Mucosa of stomach (tissue), 1 donor: ENCODE measurements at regions not wholly inside any gene's neighbourhood (a gene's known extent, or its start where the extent isn't known, plus 50 kb on each side); places are given as distances from the start of the nearest gene placed in this dataset.

Experiments used
- H3K27me3 ChIP-seq: one replicate; pipeline ENCODE4 v1.7.0; 2013; ENCODE audit warnings: mild to moderate bottlenecking, low read length; ENCODE audit not compliant: control insufficient read depth, insufficient read depth
- H3K36me3 ChIP-seq: one replicate; pipeline ENCODE4 v1.7.0; 2013; ENCODE audit warnings: low read length; ENCODE audit not compliant: control insufficient read depth, insufficient read depth
- H3K4me1 ChIP-seq: one replicate; pipeline ENCODE4 v1.7.0; 2013; ENCODE audit warnings: mild to moderate bottlenecking, low read length; ENCODE audit not compliant: control insufficient read depth, insufficient read depth
- H3K4me3 ChIP-seq: one replicate; pipeline ENCODE4 v1.7.0; 2013; ENCODE audit warnings: low read length
- H3K9ac ChIP-seq: one replicate; pipeline ENCODE4 v1.7.0; 2013; ENCODE audit warnings: mild to moderate bottlenecking, low read length, moderate library complexity
- H3K9me3 ChIP-seq: one replicate; pipeline ENCODE4 v1.7.0; 2013; ENCODE audit warnings: mild to moderate bottlenecking, low read length, moderate library complexity; ENCODE audit not compliant: control insufficient read depth
- donor health status: Pancreatic carcinoma.

DNA sequence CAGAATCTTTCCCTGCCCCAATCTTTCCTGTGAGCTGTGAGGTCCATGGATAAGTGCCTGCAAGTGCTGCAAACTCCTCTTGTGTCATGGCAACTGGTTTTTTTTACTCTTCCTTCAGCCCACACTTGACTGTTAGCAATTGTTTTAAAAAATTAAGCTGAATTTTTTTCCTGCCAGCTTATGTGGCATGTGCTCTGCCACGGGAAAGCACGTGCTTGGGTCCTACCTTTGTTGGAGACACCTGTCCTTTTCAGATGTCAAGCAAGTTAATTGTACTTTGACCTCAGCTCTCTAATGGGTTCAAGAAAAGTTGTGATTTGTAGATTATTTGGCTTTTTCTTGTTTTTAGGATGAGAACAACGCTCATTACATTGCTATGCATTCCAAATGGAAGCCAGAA is 398.5 kb downstream of the NUF2 start:
- no peak overlapping the region for H3K9ac ChIP-seq
- H3K36me3 ChIP-seq, result no peaks in the 10 kb centered on the region
- no peaks in the 10 kb centered on the region for H3K9me3 ChIP-seq
- no peaks in the 10 kb centered on the region for H3K4me1 ChIP-seq
- H3K27me3 ChIP-seq, result no peaks in the 10 kb centered on the region
- H3K4me3 ChIP-seq, result no peak overlapping the region

GRCh38 chr1:163725551-163725950 is 403.8 kb downstream of the NUF2 start:
- H3K27me3 ChIP-seq, result no peaks in the 10 kb centered on the region

DNA sequence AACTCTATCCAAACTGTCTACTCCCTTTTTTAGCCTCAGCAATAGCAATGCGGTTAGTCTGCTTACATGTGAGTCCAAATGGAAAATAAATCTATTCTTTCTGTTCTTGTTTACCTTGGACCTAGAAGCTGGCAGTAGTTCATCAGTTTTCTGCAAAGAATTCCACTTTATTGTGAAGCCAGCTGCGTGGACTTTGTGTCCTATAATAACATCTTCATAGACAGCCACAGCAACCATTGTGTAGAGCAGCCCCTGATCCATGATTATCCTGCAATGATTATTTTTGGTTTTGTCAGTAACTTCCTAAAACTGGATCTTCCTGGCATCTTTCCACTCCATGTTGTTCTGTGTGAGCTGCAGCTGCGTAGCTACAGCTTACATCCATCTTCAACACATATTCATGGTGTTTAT is 408.7 kb downstream of the NUF2 start:
- no peaks in the 10 kb centered on the region for H3K9me3 ChIP-seq
- H3K4me3 ChIP-seq, result no peak overlapping the region
- H3K9ac ChIP-seq, result no peak overlapping the region
- H3K4me1 ChIP-seq, result no peaks in the 10 kb centered on the region
- H3K27me3 ChIP-seq, result no peaks in the 10 kb centered on the region
- H3K36me3 ChIP-seq, result no peaks in the 10 kb centered on the region

More at GRCh38 chr1:163725551-163725950, 403.8 kb downstream of the NUF2 start:
- no peak overlapping the region for H3K9ac ChIP-seq
- no peaks in the 10 kb centered on the region for H3K9me3 ChIP-seq
- H3K4me3 ChIP-seq, result no peak overlapping the region
- H3K4me1 ChIP-seq, result no peaks in the 10 kb centered on the region
- no peaks in the 10 kb centered on the region for H3K36me3 ChIP-seq

GRCh38 chr1:163737261-163737660 is 415.5 kb downstream of the NUF2 start:
- H3K4me1 ChIP-seq, result no peaks in the 10 kb centered on the region
- no peak overlapping the region for H3K4me3 ChIP-seq
- no peaks in the 10 kb centered on the region for H3K36me3 ChIP-seq
- no peak overlapping the region for H3K9ac ChIP-seq
- H3K27me3 ChIP-seq, result no peaks in the 10 kb centered on the region
- no peaks in the 10 kb centered on the region for H3K9me3 ChIP-seq

DNA sequence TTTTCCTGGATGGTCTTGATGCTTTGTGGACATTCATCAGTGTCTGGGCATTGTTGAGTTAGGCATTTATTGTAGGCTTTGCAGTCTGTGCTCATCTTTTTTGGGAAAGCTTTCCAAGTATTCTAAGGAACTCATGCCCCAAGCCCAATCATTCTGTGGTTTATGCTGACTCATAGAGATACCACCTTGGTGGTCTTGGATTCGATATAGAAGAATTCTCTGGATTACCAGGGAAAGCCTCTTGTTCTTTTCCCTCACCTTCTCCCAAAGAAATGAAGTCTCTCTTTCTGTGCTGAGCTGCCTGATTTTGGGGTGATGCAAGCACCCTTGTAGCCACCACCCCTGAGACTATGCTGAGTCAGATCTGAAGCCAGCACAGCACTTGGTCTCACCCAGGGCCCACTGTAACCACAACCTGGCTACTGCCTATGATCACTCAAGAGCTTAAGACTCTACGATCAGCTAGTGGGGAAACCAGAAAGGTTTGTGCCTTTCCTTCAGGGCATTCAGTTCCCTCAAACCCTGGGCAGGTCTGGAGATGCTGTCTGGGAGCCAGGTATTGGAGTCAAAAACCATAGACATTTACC is 422.6 kb downstream of the NUF2 start:
- no peaks in the 10 kb centered on the region for H3K9me3 ChIP-seq
- H3K27me3 ChIP-seq, result no peaks in the 10 kb centered on the region
- H3K4me3 ChIP-seq, result no peak overlapping the region
- H3K4me1 ChIP-seq, result no peaks in the 10 kb centered on the region
- H3K36me3 ChIP-seq, result no peaks in the 10 kb centered on the region
- no peak overlapping the region for H3K9ac ChIP-seq

DNA sequence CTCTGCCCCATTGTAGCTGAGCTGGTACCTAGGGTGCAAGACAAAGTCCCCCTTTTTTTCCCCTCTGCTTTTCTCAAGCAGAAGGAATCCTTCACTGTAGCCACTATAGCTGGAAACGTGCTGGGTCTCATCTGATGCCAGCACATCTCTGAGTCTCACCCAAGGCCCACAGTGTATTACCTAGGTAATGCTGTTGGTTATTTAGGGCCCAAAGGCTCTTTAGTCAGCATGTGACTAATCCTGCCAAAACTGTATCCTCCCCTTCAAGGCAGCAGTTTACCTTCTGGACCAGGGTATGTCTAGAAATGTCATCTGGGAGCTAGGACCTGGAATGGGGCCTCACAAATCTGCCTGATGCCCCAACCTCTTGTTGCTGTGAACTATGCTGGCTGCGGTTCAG is 423.4 kb downstream of the NUF2 start:
- Histone ChIP-seq H3K27me3 (no peaks in the 10 kb centered on the region), H3K9me3 (no peaks in the 10 kb centered on the region), H3K4me1 (no peaks in the 10 kb centered on the region), H3K36me3 (no peaks in the 10 kb centered on the region), H3K9ac (no peak overlapping the region), H3K4me3 (no peak overlapping the region)

GRCh38 chr1:163747261-163747660 is 425.5 kb downstream of the NUF2 start:
- Histone ChIP-seq H3K4me3 (no peak overlapping the region), H3K4me1 (no peaks in the 10 kb centered on the region), H3K36me3 (no peaks in the 10 kb centered on the region), H3K9me3 (no peaks in the 10 kb centered on the region), H3K27me3 (no peaks in the 10 kb centered on the region), H3K9ac (no peak overlapping the region)

- Histone ChIP-seq H3K27me3 (no peaks in the 10 kb centered on the region), H3K4me1 (no peaks in the 10 kb centered on the region), H3K36me3 (no peaks in the 10 kb centered on the region), H3K9me3 (no peaks in the 10 kb centered on the region), H3K9ac (no peak overlapping the region), H3K4me3 (no peak overlapping the region)
Observed at GRCh38 chr1:163747855-163748254, 426.1 kb downstream of the NUF2 start.

- H3K36me3 ChIP-seq, result no peaks in the 10 kb centered on the region
- H3K9me3 ChIP-seq, result no peaks in the 10 kb centered on the region
- H3K4me3 ChIP-seq, result no peak overlapping the region
- no peak overlapping the region for H3K9ac ChIP-seq
- H3K27me3 ChIP-seq, result no peaks in the 10 kb centered on the region
- H3K4me1 ChIP-seq, result no peaks in the 10 kb centered on the region
Observed at GRCh38 chr1:163758977-163759670, 437.4 kb downstream of the NUF2 start.

- no peak overlapping the region for H3K4me3 ChIP-seq
- H3K27me3 ChIP-seq, result no peaks in the 10 kb centered on the region
- no peaks in the 10 kb centered on the region for H3K4me1 ChIP-seq
- H3K36me3 ChIP-seq, result no peaks in the 10 kb centered on the region
- H3K9ac ChIP-seq, result no peak overlapping the region
- H3K9me3 ChIP-seq, result no peaks in the 10 kb centered on the region
Observed at GRCh38 chr1:163761898-163762297, 440.1 kb downstream of the NUF2 start.

DNA sequence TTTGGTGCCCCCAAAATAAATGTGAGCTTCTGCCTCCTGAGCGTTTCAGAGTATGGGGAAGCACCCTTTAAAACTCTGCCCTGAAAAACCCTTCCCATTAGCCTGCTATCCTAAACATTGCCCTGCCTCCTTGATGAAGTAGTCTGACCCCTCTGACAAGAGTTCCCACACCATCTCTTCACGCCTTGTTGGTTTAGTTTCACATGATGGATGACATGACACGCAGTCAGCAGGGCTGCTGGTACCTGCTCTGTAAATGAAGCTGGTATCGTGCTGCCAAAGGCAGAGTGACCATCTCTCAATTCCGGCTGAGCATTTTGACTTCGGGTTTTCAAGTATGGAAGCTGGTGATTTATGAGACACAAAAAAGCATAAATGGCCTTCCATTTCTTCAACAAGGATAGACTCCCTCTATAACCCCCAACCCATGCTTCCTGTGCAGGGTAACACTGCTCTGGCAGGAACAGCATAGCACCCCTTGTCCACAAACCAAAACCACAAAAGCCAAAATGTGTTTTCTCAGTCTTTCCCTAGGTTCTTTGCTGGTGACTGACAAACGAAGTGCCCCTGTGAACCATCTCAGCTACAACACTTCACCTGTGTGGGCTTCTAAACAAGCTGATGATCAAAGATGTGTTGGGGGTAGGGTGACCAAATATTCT is 444.6 kb downstream of the NUF2 start:
- H3K27me3 ChIP-seq, result no peaks in the 10 kb centered on the region

DNA sequence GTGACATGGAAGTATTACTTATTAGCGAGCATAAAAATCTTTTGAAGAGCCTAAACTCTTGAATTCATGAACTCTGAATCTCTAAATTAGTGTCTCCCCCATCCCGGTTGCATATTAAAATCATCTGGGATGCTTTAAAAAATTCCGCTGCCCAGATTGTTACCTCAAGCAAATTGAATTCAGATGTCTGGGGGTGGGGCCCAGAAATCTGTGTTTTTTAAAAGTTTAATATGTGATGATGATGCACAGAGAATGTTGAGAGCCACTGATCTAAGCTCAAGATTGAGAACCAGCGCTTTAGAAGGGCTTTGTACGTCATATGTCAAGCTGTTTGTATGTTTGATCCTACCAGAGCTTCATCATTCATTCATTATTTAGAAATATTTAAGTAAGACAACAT is 446.8 kb downstream of the NUF2 start:
- Histone ChIP-seq H3K27me3 (no peaks in the 10 kb centered on the region), H3K4me3 (no peak overlapping the region), H3K9ac (no peak overlapping the region), H3K9me3 (no peaks in the 10 kb centered on the region), H3K4me1 (no peaks in the 10 kb centered on the region), H3K36me3 (no peaks in the 10 kb centered on the region)

More for the DNA sequence above, 444.6 kb downstream of the NUF2 start:
- no peak overlapping the region for H3K4me3 ChIP-seq
- no peaks in the 10 kb centered on the region for H3K36me3 ChIP-seq
- H3K4me1 ChIP-seq, result no peaks in the 10 kb centered on the region
- H3K9ac ChIP-seq, result no peak overlapping the region
- no peaks in the 10 kb centered on the region for H3K9me3 ChIP-seq
